Head of caudate nucleus (tissue), 42 donors: ENCODE measurements at regions not wholly inside any gene's neighbourhood (a gene's known extent, or its start where the extent isn't known, plus 50 kb on each side); places are given as distances from the start of the nearest gene placed in this dataset.
"Not testable (repeated sequence)": the region's sequence is repeated elsewhere in the genome, so short reads cannot be mapped to it uniquely, and the experiment has no call there.

Experiments
- DNase-seq, 42 donors: peaks; one replicate each; pipeline versions ENCODE4 v3.0.0 to v3.0.0-alpha.2; 2020 to 2021; ENCODE audit warnings: mixed read lengths in 7 of 42
- intact Hi-C: fragments of 100-400 bp; cut with DNase I; formaldehyde crosslinking; loops from one replicate; pipeline ENCODE4 v1.15.0; 2022

DNA sequence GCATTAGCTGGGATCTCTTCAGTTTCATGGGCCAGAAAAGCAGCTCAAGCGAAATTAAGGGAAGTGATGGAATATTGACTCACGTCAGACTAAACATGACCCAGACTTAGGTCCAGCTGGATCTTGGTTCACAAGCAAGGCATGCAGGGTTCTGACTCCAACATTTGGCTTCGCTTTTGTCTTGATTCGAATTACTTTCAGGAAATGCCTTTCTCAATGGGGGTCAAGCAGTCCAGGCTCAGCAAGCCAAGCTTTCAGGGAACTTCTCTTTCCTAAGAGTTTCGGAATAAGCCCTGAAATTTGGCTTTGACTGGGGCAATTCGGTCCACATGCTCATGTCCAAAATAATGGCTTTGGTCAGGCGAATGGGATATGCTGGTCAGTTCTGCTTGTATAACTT lies 678.7 kb upstream of the TMEM132C start:
- DNase-seq = no peak
- intact Hi-C loops = no loop called here

DNA sequence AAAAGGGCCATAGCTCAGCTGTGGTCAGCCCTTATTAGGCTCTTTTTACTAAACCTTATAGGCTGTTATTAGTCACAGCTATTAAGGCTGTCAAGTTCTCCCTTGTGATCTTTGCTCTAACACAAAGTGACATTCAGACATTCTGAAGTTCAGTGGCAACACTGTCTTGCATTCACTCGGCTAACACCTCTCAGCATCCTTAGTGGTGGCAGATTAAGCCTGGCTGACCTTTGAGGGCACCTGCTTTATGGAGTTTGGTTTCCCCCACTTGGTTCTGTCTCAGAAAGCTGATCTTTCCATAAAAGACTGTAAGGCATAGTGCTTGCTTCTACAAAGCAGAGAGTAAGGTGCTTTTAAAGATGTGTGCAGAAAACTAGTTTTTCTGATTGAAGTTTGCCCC lies 677.4 kb upstream of the TMEM132C start:
- intact Hi-C loops = no loop called here

DNA sequence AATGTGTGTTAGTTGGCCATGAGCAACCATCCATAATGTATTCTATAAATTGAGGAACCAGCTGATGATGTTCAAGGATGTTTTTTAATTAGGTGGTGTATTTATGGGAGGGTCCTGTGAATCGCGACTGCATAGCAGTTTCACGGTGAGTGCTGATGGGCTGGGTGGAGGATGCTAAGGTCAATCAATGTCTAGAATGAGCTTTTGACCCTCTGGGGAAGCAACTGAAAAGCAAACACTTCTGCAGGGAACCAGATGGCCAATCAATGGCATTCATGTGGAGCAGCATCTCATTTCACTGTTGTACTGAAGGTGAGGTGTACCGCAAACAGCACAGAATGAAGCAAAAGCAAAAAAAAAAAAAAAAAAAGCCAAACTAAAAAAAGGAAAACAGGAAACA lies 676.1 kb upstream of the TMEM132C start:
- DNase-seq = no peak
- intact Hi-C loops = no loop called here

More for the DNA sequence above, 677.4 kb upstream of the TMEM132C start:
- DNase-seq = no peak

DNA sequence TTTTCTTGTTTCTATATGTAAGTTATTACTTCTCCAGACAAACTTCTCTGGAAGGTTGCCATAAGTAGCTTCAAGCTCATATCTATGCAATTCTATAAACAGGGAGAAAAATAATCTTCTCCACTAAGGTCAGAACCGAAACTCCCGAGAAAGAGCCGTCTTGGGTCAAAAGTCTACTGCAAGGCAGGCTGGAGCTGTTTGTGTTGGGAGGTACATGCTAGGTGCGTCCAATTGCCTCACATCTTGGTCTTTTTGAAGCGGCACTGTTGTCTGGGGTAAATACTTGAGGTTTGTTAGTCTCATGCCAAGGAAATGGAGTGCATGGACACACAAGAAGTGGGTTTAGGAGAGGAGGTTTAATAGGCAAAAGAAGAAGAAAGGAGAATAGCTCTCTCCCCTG lies 674.7 kb upstream of the TMEM132C start:
- no peak for DNase-seq
- intact Hi-C loops = no loop called here

DNA sequence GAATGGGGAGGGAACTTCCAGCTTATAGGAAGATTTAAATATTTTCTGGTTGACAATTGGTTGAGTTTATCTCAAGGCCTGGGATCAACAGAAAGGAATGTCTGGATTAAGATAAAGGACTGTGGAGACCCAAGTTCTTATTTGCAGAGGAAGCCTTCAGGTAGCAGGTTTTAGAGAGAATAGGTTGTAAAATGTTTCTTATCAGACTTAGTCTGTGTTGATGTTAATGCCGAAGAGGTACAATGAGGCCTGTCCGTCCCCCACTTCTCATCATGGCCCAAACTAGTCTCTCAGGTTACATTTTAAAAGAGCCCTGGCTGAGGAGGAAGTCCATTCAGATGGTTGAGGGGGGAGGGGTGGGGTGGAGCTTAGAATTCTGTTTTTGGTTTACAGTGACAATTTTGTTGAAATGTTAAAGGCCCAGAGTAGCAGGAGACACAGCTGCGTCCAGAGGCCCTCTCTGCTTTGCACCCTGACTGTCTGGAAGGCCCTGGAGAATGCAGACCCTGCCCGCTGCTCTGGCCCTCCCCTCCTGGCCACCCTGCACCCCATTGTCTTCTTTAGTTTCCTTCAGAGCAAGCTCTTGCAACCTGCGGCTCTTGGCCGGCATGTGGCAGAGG lies 672.5 kb upstream of the TMEM132C start:
- peak in 1 of 42 donors; percentile 5 for DNase-seq
- intact Hi-C loops = no loop called here

DNA sequence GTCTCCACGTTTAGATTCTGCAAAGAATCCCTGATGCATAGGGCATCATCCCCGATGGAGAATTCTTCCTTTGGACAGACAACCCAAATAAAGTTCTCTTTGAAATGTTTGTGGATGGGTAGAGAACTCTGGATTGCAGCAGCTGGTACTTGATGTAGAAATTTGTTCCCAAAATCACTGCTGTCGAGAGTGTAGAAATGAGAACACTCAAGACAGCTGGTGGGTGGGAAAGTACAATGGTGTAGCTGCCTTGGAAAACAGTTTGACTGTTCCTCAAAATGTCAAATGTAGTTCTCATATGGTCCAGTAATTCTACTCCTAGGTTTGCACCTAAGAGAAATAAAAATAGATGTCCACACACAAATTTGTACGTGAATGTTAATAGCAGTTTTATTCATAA lies 671.5 kb upstream of the TMEM132C start:
- peak in 22 of 42 donors; percentile 11 to 75 (median 33) for DNase-seq
- intact Hi-C loops = no loop called here

DNA sequence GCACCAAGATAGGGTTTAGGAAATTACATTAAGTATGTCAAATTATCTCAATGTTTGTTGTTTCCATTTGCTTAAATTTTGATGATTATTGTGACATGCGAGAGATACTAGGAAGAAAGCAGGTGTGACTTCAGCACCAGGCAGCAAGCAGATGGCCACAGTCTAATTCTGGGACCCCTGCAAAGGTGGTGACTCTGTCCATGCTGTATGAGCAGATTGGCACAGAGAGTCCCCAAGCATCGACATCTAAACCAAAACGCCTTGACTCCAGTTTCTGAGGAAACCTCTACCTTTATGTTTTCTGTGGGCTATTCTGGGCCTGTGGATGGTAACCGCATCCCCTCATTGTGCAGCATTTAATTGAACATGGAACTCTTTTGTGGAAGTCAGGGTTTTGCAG lies 670.1 kb upstream of the TMEM132C start:
- no peak for DNase-seq
- intact Hi-C loops = no loop called here

DNA sequence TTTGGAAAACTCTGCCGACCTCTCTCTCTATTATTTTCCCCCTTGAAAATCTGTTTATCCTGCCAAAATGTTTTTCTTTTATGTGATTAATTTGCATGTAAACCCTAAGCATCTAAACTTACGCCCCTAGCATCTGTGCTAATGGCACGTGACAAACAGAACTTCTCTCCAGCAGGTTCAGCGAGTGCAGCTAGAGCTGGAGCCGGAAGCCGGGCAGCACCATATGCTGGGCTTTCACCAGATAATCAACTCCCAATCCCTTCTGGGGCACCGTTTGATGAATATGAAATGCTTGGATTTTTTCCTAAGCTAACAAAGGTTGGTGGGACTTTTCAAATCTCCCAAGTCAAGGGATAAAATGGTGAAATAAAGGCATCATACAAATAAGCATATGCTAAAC lies 667.5 kb upstream of the TMEM132C start:
- intact Hi-C loops = no loop called here
- DNase-seq = no peak

DNA sequence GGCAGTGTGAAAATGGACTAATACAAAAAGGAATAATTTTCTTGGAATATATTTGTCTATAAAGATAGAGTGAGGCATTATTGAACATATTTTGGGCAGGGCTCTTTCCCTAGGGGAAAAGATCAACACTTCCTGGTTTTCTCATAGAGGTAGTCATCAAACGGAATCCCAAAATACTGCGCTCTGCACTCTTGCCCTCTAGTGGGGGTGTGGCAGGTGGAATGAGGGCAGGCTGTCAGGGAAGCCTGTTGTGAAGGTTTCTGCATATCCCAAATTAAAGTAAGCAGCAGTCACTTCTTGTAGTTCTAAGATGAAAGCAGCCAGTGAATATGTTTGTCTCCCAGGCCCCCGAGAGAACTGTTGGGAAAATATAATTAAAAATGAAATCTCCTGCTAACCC lies 666.8 kb upstream of the TMEM132C start:
- peak in 23 of 42 donors; percentile 6 to 51 (median 21) for DNase-seq
- intact Hi-C loops = no loop called here

DNA sequence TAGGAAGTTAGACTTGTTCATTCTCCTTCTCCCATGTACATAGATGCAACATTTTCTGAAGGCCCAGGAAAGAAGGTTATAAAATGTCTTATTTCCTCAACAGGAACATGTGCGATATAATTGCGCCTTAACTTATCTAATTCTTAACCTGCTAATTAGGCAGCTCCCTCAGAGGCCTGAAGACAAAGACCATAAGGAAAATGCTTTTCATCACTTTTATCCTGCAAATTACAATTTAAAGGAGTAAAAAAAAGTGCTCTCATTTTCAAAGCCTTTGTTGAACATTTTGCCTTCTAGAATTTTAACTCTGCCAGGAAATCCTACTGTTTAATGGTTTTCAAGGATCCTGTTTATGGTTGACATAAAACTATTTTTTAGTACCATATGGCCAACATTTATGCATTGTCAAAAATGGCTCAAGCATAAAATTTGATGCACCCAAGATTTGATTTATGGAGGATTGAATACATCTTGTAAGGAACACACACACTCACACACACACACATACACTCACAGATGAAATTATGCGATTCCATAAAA lies 660.4 kb upstream of the TMEM132C start:
- intact Hi-C loops = no loop called here
- no peak for DNase-seq

DNA sequence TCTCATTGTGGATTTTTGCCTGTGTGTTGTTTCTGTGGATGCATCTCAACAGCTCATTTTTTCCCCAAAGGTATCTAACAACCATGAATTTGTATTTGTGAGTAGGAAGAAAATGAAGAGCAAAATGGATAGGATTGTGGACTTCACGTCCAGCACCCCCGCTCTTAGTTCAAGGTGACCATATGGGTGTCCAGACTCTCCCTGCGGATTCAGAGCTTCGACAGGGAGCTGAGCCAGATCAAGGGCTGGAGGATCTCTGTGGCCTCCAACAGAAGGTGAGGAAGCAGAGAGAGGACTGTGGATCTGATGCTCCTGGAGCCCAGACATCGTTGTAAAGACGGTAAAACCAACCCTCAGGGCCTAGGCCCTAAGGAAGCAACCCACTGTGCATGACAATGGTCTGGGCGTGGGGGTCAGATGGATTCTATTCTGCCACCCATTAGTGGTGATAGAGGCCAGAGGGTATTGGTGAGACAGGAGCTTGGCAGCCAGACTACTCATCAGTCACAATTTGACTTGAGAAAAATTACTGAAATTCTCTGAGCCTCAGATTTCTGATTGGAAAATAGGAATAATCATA lies 659.7 kb upstream of the TMEM132C start:
- intact Hi-C loops = no loop called here
- no peak for DNase-seq

DNA sequence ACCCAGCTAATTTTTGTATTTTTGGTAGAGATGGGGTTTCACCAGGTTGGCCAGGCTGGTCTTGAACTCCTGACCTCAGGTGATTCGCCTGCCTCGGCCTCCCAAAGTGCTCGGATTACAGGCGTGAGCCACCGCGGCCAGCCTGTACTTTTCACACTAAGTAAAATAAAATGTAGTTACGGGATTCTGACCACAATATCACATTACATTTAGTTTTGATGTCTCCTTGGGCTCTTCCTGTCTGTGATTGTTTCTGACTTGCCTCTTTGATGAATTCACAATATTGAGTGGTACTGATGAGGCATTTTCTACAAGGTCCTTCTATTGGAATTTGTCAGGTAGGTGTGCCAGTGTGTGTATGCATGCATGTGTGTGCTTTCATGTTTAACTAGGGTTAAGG lies 658.6 kb upstream of the TMEM132C start:
- DNase-seq, intact Hi-C loops: not testable (repeated sequence)

DNA sequence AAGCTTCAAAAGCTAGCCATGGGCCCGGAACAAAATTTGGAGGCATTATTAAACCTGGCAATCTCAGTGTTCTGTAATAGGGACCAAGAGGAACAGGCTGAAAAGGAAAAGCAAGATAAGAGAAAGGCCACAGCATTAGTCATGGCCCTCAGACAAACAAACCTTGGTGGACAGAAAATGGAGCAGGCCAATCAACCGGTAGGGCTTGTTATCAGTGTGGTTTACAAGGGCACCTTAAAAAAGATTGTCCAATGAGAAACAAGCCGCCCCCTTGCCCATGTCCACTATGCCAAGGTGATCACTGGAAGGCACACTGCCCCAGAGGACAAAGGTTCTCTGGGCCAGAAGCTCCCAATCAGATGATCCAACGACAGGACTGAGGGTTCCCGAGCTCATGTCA lies 653.9 kb upstream of the TMEM132C start:
- intact Hi-C loops = no loop called here
- DNase-seq = no peak

DNA sequence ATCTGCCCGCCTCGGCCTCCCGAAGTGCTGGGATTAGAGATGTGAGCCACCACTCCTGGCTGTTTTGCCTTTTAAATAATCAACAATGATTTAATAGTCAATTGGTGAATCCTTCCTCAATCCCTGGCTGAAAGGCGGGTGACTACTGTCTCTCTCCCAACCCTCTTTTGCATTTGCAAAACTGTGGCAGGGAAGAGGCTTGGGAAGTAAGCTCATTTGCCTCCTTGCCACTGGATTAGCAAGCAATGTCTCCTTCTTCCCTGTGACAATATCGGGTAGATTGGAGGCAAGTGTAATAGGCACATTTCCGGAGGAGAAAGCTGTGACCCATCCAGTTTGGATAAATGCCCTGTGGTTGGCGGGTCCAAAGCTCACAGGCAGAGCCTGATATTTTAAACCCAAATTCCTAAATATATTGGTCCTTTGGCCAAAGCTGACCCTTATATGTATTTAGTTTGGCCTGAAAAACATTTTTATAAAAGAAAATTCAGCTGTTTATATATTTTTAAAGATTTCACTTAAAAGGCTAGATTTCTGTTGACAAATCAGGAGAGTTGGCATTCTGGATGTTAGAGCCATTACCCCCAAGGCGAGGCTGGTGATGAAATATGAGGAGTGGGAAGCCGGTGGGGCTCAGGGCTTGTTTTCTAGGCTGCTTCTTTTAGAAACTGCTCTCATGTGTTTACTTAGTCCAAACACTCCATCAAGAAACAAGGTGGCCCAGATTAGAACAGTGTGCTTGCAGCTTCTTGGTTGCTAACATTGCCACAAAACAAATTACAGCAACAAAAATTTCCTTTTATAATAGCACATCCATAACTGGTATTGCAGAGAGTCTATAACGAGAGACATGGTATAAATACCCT lies 646.9 kb upstream of the TMEM132C start:
- DNase-seq = no peak
- intact Hi-C loops = no loop called here

DNA sequence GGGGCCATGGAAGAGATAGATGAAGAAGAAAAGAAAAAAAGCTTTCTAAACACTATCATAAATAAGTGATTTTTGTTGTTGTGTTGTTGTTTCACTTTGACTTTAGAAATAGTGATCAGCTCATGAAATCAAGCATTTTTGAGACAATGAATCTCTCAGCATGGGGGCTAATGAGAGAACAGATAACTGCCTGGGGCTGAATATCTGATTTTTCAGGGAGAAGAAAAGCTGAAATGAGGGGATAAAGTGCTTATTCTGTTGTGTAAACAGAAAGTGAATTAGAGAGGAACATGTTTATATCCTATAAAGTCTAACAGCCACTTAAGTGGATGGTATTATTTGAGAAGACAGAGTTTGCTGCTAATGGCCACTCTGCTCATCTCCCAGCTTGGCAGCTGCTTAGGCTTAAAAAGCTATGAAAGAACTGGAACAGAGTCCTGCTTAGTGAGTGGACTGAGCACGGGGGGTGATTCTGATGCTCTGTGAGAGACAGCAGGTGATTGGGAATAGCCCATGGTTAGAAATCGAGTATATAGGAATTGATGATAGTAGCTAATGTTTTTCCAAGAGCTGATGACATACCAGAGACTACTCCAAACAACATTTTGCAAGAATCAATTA lies 646.1 kb upstream of the TMEM132C start:
- DNase-seq = no peak
- intact Hi-C loops = no loop called here

DNA sequence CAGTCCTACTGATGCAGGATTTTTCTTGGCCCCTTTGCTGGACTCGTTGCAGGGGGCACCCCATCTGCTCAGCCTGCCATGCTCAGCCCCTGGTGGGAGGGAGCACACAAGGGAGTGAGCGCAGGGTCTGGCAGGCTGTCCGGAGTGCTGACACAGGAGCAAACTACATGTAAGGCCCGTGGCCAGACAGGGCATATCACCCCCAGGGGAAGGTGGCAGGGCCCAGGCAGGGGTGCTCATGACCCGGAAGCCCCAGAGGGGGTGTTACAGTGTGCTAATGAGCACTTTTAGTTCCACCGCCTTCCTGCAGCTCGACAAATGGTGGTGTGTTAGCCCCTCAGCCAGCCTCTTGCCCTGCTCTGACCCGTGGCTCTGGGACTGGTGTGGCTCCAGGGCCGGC lies 645.6 kb upstream of the TMEM132C start:
- intact Hi-C loops = no loop called here
- DNase-seq = no peak

DNA sequence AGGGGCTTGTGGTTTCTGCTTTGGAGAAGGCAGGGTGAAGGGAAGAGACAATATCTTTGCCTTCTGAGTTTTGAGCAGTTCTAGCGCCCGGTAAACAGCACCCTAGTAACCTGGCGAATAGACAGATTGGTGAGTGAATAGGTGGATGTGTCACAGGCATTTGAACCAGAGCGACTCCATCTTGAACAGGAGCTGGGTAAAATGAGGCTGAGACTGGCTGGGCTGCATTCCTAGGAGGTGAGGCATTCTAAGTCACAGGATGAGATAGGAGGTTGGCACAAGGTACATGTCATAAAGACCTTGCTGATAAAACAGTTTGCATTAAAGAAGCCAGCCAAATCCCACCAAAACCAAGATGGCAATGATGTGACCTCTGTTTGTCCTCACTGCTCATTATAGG lies 643.6 kb upstream of the TMEM132C start:
- intact Hi-C loops = no loop called here
- no peak for DNase-seq

DNA sequence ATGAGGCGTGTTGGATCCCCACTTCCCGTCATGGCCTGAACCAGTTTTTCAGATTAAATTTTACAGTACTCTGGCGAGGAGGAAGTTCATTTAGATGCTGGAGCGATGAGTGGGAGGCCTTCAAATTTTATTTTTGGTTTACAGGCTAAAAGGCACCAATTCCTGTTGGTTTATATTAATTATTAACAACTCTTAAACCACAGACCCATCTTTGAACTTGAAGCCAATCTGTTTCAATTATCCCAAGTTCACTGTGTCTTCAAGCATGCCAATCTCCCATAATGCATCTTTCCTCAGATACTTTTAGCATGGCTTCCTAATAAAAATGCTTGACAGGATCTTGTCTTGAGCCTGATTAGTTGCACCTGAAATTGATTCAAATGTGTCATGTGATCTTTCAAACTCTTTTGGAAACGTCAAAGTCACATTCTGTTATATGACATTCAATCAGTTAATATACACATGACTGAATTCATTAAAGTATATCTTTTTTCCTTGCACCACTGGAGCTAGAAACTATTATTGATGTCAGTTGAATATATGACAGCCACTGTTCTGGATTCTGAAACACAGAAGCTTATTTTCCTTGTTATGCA lies 641.7 kb upstream of the TMEM132C start:
- intact Hi-C loops = no loop called here
- no peak for DNase-seq

DNA sequence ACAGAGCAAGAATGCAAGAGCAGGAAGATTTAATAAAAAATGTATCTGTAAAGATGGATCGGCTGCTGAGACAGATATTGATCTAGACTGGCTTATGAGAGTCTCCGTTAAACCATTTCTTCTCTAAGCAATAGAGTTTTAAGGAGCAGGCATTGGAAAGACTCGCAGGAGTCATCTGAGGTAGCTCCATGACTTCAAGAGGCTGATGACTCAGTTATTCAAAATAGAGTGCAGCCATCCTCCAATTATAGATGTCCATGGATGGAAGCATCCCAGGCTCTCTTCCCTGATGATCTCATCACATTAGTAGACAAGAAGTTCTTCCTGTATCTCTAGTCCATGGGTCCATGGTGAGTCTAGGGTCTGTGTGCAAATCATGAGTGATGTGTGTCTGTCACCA lies 638.3 kb upstream of the TMEM132C start:
- peak in 14 of 42 donors; percentile 4 to 58 (median 14) for DNase-seq
- intact Hi-C loops = no loop called here
